ENCODE measurements at regions not wholly inside any gene's neighbourhood (a gene's known extent, or its start where the extent isn't known, plus 50 kb on each side); places are given as distances from the start of the nearest gene placed in this dataset.
"Not testable (repeated sequence)": the region's sequence is repeated elsewhere in the genome, so short reads cannot be mapped to it uniquely, and the experiment has no call there.

- Histone ChIP-seq H3K27ac (no peak overlapping the region), H3K4me1 (no peaks in the 10 kb centered on the region), H3K27me3 (no peaks in the 10 kb centered on the region), H3K9me3 (no peaks in the 10 kb centered on the region), H3K4me3 (no peak overlapping the region), H3K36me3 (no peaks in the 10 kb centered on the region)
- no peak for DNase-seq
- WGBS, 5 donors = 69 to 82% (median 75%) methylated on average over 1 of the region's 1 CpG
- TF ChIP-seq CTCF (IDR thresholded peaks at IDR 0.05) (no peak), EP300 (IDR thresholded peaks at IDR 0.05) (no peak), POLR2AphosphoS5 (IDR thresholded peaks at IDR 0.05) (no peak), POLR2A (IDR thresholded peaks at IDR 0.05) (no peak)
- intact Hi-C loops (cut with DNase I; ENCODE audit: low total_unique reads) = no loop called here
Observed at GRCh38 chr15:36050899-36051298, 504.9 kb upstream of the DPH6 start.

GRCh38 chr15:36052641-36053040, 506.7 kb upstream of the DPH6 start:
- H3K9me3 ChIP-seq; H3K27ac ChIP-seq; H3K27me3 ChIP-seq; DNase-seq; H3K4me3 ChIP-seq; H3K4me1 ChIP-seq; intact Hi-C loops (cut with DNase I; ENCODE audit: low total_unique reads); H3K36me3 ChIP-seq: not testable (repeated sequence)
- 12 to 36% (median 27%) methylated on average over 1 of the region's 1 CpG for WGBS, 5 donors

- intact Hi-C loops (cut with DNase I; ENCODE audit: low total_unique reads) = no loop called here
Observed at GRCh38 chr15:36053746-36054145, 507.8 kb upstream of the DPH6 start.

DNA sequence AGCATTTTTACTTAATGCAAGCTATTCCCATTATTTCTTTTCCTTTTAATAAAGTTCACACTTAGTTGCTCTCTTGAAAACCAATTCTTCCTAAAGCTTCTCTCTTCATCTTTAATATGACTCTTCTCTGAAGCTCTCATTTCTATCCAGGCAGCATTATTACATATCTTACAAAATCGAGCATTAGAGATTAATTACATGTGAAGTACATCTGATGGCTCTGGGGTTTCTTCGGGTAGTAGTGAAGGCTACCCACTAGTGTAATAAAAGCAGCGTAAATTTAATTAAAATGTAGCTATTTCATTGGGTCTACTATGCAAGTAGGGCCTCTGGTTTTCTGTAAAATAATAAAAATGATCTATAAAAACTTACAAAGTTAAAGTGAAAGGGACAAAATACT, 513.6 kb upstream of the DPH6 start:
- no peak overlapping the region for H3K27ac ChIP-seq
- WGBS, 5 donors = 76 to 86% (median 85%) methylated on average over 3 of the region's 3 CpGs
- no peaks in the 10 kb centered on the region for H3K36me3 ChIP-seq
- no peaks in the 10 kb centered on the region for H3K9me3 ChIP-seq
- H3K27me3 ChIP-seq = no peaks in the 10 kb centered on the region
- H3K4me1 ChIP-seq = no peaks in the 10 kb centered on the region
- intact Hi-C loops (cut with DNase I; ENCODE audit: low total_unique reads) = no loop called here
- no peak for TF ChIP-seq POLR2AphosphoS5 (IDR thresholded peaks at IDR 0.05)
- TF ChIP-seq EP300 (IDR thresholded peaks at IDR 0.05) = no peak
- TF ChIP-seq CTCF (IDR thresholded peaks at IDR 0.05) = no peak
- no peak for TF ChIP-seq POLR2A (IDR thresholded peaks at IDR 0.05)
- H3K4me3 ChIP-seq = no peak overlapping the region
- DNase-seq = no peak

More at GRCh38 chr15:36053746-36054145, 507.8 kb upstream of the DPH6 start:
- Histone ChIP-seq H3K27me3 (no peaks in the 10 kb centered on the region), H3K36me3 (no peaks in the 10 kb centered on the region), H3K27ac (no peak overlapping the region), H3K4me3 (no peak overlapping the region), H3K4me1 (no peaks in the 10 kb centered on the region), H3K9me3 (no peaks in the 10 kb centered on the region)
- TF ChIP-seq POLR2AphosphoS5 (IDR thresholded peaks at IDR 0.05) (no peak), EP300 (IDR thresholded peaks at IDR 0.05) (no peak), POLR2A (IDR thresholded peaks at IDR 0.05) (no peak), CTCF (IDR thresholded peaks at IDR 0.05) (no peak)
- DNase-seq = no peak
- 55 to 92% (median 78%) methylated on average over 1 of the region's 1 CpG for WGBS, 5 donors

DNA sequence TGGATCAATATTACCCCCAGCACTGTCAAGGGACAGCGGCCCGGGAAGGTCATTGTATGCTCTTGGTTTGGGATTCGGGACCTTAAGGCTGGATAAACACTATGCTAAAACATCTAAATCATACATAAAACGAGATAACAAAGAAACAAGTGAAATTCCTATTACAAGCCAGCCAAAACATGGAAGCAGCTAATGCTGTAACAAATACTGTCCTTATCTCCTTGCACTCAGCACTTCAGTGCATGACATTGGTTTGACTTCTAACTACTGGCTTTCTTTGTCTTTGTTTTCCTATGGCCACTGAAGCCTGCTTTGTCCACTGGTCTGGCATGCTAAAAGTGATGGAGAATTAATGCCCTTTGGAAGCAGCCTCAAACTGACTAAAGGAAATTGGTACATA, 516.4 kb upstream of the DPH6 start:
- no peaks in the 10 kb centered on the region for H3K4me1 ChIP-seq
- no peaks in the 10 kb centered on the region for H3K9me3 ChIP-seq
- H3K4me3 ChIP-seq = no peak overlapping the region
- DNase-seq = no peak
- H3K27me3 ChIP-seq = no peaks in the 10 kb centered on the region
- intact Hi-C loops (cut with DNase I; ENCODE audit: low total_unique reads) = no loop called here
- H3K27ac ChIP-seq = no peak overlapping the region
- WGBS, 5 donors = 36 to 58% (median 56%) methylated on average over 4 of the region's 4 CpGs
- no peaks in the 10 kb centered on the region for H3K36me3 ChIP-seq
- TF ChIP-seq POLR2AphosphoS5 (IDR thresholded peaks at IDR 0.05) (no peak), EP300 (IDR thresholded peaks at IDR 0.05) (no peak), CTCF (IDR thresholded peaks at IDR 0.05) (no peak), POLR2A (IDR thresholded peaks at IDR 0.05) (no peak)
